GM18505 (cell line): ENCODE measurements at regions not wholly inside any gene's neighbourhood (a gene's known extent, or its start where the extent isn't known, plus 50 kb on each side); places are given as distances from the start of the nearest gene placed in this dataset.
A peak's percentile ranks its signal among the peaks of the same experiment; 100 is the strongest.

Experiments used
- ATAC-seq: cut with Tn5 transposase; IDR thresholded peaks from one replicate; pipeline ENCODE4 v1.9.1; 2021; ENCODE audit not compliant: unreplicated experiment
- POLR2A ChIP-seq: IDR thresholded peaks from 4 replicates; pipeline ENCODE4 v1.6.1; 2011; ENCODE audit warnings: borderline replicate concordance; ENCODE audit not compliant: insufficient read depth, insufficient read length; ENCODE audit errors: extremely low read depth

DNA sequence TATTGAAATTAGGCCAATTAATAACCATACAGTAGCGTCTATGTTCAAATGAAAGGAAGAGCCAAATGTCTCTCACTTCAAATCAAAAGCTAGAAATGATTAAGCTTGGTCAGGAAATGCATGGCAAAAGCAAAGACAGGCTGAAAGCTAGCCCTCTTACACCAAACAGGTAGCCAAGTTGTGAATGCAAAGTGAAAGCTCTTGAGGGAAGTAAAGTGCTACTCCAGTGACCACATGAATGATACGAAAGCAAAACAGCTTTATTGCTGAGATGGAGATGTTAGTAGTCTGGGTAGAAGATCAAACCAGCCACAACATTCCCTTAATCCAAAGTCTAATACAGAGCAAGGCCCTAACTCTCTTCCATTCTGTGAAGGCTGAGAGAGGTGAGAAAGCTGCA, 123.8 kb downstream of the TEX36 start:
- peak; percentile 95 for ATAC-seq
- TF ChIP-seq POLR2A = no peak

DNA sequence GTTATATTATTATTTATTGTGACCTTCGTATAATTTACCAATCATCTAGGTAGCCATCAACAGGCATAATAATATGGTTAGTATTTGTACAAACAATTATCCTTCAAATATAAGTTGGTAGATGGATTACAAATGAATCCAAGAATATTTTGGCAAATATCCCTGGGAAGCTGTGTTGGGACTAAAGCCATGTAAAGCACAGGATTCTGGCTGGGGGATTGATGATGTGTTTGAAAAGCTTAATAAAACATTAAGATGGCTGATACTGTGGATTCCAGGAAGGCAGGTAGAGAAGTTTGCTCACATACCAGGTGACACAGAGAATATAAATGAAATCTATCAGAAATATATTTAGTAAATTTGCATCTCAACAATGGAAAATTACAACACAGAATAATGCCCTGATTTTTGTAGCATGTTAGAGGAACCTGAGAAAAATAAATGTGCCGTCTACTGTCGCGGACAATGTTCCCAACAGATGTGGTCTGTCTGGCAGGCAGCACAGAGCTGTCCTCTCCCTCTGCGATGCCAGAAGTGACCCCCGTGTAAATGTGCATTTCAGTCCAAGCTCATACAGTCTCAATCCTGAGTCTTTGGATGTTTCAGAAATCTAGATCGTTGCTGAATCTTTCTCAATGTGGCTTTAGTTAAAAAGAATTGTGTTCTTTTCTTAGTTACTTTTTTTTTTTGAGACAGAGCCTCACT, 125.0 kb downstream of the TEX36 start:
- no peak for TF ChIP-seq POLR2A
- no peak for ATAC-seq

DNA sequence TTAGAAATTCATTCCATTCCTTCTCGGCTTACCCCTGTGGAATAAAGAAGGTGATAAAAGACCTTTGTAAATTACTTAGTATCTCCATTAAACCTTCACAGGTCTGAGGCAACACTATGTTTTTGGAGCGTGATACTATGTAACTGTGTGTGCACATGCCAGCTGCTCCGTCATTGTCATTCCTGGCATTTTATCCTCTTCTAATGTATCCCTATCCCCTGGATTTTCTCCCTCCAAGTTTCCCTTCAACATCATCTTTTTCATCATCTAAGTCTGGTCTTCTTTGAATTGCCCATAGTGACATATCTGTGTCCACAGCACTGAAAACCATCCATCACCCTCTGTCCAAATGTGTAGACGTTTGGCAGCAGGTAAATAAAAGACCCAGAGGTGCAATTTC, 125.7 kb downstream of the TEX36 start:
- ATAC-seq = no peak
- no peak for TF ChIP-seq POLR2A

DNA sequence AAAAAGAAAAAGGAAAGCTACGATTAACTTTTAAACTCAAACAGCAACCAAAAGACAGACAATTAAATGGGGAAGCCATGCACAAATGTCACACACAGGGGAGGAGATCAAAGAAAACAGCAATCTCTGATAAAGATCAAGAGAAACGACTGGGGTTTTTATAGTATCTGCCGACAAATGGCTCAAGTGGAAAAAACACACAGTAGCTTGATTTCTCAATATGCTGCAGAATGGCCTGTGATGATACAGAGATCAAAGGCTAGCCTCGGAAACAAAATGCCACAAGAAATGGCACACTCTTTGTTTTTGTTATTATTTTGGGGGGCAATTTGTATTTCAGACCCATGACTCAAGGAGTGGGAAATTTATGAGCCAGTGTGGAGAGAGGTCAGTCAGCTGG, 126.1 kb downstream of the TEX36 start:
- TF ChIP-seq POLR2A = no peak

DNA sequence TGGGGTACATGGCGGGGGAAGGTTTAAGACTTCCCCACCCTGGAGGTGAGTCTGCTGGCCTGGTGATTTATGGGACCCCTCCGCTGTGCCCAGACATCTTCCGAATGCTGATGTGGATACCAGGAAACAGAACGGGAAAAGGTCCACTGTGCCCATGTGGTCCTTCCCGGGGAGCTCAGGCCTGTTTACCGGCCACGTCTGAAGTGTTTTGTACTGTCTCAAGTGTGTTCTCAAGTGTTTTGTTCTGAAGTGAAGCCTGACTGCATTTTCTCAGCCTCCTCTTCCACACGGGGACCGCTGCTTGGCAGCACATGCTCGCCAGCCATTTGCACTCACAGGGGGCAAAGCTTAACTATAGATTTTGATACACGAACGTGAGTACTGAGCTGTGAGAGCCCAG, 127.2 kb downstream of the TEX36 start:
- ATAC-seq = no peak
- TF ChIP-seq POLR2A = no peak

More for the DNA sequence above, 126.1 kb downstream of the TEX36 start:
- ATAC-seq = no peak

DNA sequence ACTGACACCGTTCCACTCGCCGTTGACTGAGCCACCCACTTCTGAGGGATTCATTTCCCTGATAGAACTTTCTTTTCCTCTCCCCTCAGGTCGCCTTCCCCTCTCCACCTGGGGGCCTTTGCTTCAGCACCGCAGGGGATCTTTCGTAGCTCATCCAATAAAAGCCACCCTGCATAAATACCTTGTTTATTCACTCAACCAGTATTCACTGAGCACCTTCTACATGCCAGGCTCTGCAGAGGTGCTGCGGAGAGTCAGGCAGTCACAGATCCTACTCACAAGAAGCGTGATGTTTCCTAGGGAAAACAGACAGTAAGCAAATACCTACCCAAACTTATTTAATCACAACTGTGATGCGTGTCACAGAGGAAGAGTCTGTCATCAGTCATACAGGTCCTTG, 127.7 kb downstream of the TEX36 start:
- no peak for ATAC-seq
- TF ChIP-seq POLR2A = no peak

DNA sequence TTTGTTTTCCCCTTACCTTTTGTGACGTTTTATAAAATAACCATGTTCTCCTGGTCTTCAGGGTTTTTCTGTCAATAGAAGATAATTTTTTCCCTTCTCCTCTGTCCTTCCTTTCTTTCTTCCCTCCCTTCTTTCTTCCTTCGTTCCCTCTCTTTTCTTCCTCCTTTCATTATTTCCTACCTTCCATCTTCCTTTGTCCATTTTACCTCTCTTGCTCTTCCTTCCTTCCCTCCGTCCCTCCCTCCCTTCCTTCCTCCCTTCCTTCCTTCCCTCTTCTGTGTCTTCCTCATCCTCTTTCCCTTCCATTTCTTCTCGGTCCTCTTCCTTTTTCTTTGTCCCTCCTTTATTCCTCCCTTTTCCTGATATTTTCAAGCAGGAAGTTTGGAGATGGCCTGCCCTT, 128.2 kb downstream of the TEX36 start:
- no peak for ATAC-seq

DNA sequence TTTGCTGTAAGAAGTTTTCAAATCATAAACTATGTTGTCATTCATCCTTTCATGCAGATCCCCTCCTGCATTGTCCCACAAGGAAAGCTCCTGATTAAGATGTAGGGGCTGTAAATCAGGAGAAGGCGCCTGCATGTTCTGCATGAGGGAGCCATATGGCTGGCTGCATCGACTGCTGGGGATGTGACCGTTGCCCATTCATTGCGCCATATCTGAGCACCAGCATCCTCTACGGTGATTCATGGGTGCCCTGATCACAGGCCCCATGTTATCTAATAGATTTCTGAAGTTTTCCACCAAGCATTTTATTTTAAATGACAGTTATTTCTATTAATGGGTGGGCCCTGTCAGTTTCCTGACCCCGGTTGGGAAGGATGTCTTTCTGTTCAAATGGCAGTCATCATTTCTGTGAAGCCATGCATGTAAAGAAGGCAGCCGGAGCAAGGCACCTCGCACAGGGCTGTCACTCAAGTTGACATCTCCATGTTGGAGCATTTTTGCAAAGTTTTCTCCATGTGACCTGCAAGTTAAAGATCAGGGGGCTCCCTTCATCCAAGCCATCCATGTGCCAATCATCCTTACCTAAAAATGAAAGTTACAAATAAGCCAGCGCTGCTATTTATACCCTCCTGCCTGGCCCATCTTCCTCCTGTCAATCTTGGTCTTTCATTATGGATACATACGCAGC, 128.8 kb downstream of the TEX36 start:
- ATAC-seq = no peak
- TF ChIP-seq POLR2A = no peak

More for the DNA sequence above, 128.2 kb downstream of the TEX36 start:
- TF ChIP-seq POLR2A = no peak

DNA sequence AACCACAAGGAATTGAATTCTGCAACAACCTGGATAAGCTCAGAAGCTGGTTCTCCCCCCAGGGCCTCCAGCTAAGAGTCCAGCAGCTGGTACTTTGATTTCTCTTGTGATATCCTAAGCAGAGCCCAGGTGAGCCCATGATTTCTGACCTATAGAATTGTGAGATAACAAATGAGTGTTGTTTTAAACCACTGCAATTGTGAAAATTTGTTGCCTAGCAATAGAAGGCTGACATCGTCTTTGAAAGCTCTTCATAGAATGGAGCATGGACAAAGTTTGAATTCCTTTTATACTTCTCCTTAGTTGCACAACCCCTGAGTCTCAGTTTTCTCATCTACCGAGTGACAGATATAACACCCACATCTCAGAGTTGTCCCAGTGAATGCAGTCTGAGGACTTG, 129.9 kb downstream of the TEX36 start:
- no peak for TF ChIP-seq POLR2A
- ATAC-seq = no peak

DNA sequence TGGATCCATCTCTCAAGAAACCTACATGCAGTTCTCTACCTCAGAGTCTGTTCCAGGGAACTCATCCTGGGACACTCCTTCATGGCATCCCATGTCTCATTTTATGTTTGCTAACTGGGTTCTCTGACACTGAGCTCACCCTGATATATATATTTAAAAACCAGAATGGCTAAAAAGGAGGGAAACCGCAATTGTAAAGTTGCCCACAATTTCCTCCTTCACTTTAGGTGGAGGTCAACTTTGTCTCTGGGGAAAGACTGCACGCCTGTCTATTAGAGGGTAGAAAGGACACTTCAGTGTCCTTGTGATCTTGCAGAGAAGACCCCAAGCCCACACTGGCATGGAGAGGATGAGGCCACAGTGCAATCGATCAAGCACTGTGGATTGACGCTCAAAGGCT, 131.7 kb downstream of the TEX36 start:
- no peak for TF ChIP-seq POLR2A
- ATAC-seq = no peak

DNA sequence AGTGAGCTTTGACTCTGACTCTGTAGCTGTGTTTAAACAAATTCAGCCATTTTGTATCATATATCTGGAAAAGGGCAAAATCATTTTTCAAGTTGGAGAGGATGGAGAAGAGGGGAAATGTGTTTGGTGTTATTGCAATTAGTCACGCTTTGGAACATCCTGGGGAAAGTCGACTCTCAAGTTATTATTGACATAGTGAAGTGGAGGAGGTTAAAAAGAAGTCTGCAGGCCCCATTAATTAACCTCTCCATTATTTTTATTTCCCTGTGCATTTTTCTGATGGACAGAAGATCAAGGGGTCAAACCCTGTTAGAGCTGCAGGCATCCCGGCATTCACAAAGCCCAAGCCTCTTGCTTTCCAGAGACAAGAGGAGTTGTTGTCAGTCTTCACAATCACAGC, 132.6 kb downstream of the TEX36 start:
- TF ChIP-seq POLR2A = no peak
- ATAC-seq = no peak

DNA sequence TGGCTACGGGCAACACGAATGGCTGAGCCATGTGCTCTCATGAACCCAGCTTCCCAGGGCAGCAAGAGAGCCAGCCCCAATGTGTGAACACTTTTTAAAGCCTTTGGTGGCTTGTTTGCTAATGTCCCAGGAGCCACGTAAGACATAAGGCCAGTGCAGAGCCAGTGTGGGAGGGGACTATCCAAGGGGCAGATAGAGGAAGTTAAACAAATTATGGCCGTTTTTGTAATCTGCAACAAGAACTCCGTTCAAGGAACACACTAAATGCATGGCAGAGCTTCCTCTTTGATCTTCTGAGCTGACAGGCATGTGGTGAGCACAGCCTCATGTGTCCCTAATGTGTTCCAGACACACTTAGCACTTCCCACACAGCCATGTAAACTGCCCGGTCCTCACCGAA, 133.3 kb downstream of the TEX36 start:
- ATAC-seq = no peak
- TF ChIP-seq POLR2A = no peak

DNA sequence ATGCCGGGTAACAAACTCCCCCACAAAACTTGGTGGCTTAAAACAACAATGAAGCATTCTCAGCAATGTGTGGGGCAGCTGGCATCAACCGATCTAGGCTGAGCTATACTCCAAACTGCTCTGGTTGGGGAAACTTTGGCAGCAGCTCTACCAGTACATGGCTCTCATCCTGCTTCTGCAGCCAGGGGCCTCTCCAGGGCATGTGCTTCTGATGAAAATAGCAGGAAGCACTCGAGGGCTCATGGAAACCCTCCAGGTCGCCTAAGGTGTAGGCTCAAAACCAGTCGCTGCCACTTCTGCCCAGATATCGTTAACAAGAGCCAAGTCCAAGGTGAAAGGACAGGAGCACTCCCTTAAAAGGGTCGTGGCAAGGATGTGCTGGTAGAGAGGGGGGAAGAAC, 134.1 kb downstream of the TEX36 start:
- TF ChIP-seq POLR2A = no peak
- no peak for ATAC-seq

DNA sequence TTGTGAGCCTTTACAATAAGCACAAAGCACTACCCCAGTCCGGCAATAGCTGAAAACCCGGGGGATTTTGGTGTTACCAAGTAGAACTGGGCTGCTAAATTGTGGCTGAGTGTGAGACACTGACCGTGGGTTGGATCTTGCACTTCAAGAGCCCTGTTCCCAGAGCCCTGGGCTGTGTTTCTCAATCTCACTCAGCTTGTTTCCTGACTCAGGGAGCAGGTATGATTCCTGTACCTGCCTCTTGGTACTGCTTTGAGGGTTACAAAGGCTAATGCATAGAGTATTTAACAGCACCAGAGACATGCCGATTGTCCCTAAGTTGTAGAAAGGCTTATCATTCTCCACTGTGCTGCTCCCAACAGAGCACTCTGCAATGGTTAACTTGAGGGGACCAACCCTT, 134.6 kb downstream of the TEX36 start:
- TF ChIP-seq POLR2A = no peak
- no peak for ATAC-seq
